ENCODE measurements at regions not wholly inside any gene's neighbourhood (a gene's known extent, or its start where the extent isn't known, plus 50 kb on each side); places are given as distances from the start of the nearest gene placed in this dataset.

DNA sequence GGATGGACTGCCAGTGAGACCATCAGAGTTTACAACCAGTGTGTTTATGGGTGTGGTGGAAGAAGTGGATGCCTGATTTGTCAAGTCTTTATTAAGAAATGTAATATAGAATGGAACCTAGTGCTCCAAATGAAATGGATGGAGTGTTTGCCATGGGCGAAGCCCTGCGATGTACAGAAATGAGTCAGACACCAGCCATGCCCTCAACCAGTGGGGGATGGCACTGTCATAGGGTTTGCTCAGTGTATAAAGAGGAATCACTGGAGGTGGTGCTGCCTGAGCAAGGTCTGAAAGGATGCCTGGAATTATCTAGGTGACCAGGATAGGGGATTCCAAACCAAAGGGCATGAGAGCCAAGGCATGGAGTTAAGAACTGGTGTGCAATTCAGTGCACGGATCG is 120.9 kb upstream of the MTNR1B start:
- H3K4me3 ChIP-seq (ENCODE audit: low read length in 2 of 2): no peak overlapping the region
- no peak overlapping the region for H3K9ac ChIP-seq (ENCODE audit: low read depth in 1 of 2, low read length in 2 of 2)
- H3K4me1 ChIP-seq (ENCODE audit: control insufficient read depth in 2 of 2, insufficient read depth in 2 of 2, low read length in 2 of 2): peaks cover 45 to 48% of the 10 kb centered on the region in 2 donors
- no peaks in the 10 kb centered on the region for H3K9me3 ChIP-seq (ENCODE audit: control insufficient read depth in 2 of 2, low read length in 2 of 2)
- H3K27me3 ChIP-seq (ENCODE audit: control insufficient read depth in 2 of 2, insufficient read depth in 2 of 2, low read length in 2 of 2): no peaks in the 10 kb centered on the region
- H3K27ac ChIP-seq (ENCODE audit: low read depth in 2 of 2, low read length in 2 of 2): no peak overlapping the region
- no peaks in the 10 kb centered on the region for H3K36me3 ChIP-seq (ENCODE audit: control insufficient read depth in 2 of 2, insufficient read depth in 2 of 2, low read length in 2 of 2)

DNA sequence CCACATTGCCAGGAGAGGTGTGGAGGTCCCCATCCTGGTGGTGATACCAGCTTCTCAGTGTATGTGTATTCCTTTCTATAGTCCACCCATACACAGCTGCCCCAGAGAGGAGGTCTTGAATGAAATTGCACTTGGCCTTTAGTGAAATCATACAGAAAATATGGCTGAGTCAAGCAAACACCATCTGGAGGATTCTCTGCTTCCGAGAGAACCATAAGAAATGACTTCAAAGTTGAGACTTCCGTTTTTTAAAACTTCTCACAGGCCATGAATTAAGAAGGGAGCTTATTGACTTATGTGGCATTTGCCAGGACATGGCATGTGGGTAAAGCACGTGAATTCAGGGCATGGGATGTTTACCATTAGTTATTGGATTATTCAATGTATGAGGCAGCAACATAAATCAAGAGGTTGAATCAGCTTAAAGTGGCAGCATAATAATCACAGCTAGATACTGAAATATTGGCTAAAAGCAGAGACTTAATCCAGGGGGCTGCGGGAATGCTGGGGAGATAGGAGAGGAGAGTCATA is 119.1 kb upstream of the MTNR1B start:
- no peak overlapping the region for H3K27ac ChIP-seq (ENCODE audit: low read depth in 2 of 2, low read length in 2 of 2)
- H3K4me1 ChIP-seq (ENCODE audit: control insufficient read depth in 2 of 2, insufficient read depth in 2 of 2, low read length in 2 of 2): peaks cover 30 to 33% of the 10 kb centered on the region in 2 donors
- H3K36me3 ChIP-seq (ENCODE audit: control insufficient read depth in 2 of 2, insufficient read depth in 2 of 2, low read length in 2 of 2): no peaks in the 10 kb centered on the region
- no peaks in the 10 kb centered on the region for H3K27me3 ChIP-seq (ENCODE audit: control insufficient read depth in 2 of 2, insufficient read depth in 2 of 2, low read length in 2 of 2)
- H3K4me3 ChIP-seq (ENCODE audit: low read length in 2 of 2): no peak overlapping the region
- H3K9me3 ChIP-seq (ENCODE audit: control insufficient read depth in 2 of 2, low read length in 2 of 2): no peaks in the 10 kb centered on the region
- H3K9ac ChIP-seq (ENCODE audit: low read depth in 1 of 2, low read length in 2 of 2): no peak overlapping the region

DNA sequence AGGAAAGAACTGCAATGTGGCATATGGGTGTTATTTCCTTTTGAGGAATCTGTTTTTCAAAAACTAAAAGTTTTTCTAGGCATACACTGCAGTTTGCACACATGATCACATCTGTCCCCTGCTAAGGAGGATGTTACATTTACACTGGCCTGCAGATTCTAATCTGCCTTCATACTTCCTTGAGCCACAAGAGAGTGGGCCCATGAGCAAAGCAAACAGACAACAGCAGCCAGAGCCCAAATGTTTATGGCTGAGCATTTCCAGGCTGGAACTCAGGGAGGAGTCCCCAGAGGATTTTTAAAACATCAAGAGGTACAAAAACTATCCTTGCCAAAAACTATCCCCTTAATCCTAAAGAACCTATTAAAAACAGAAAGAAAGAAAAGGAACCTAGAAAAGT is 117.2 kb upstream of the MTNR1B start:
- Histone ChIP-seq H3K27me3 (ENCODE audit: control insufficient read depth in 2 of 2, insufficient read depth in 2 of 2, low read length in 2 of 2) (no peaks in the 10 kb centered on the region), H3K9ac (ENCODE audit: low read depth in 1 of 2, low read length in 2 of 2) (no peak overlapping the region), H3K9me3 (ENCODE audit: control insufficient read depth in 2 of 2, low read length in 2 of 2) (no peaks in the 10 kb centered on the region), H3K4me1 (ENCODE audit: control insufficient read depth in 2 of 2, insufficient read depth in 2 of 2, low read length in 2 of 2) (peaks cover 19 to 20% of the 10 kb centered on the region in 2 donors), H3K4me3 (ENCODE audit: low read length in 2 of 2) (no peak overlapping the region), H3K27ac (ENCODE audit: low read depth in 2 of 2, low read length in 2 of 2) (no peak overlapping the region), H3K36me3 (ENCODE audit: control insufficient read depth in 2 of 2, insufficient read depth in 2 of 2, low read length in 2 of 2) (no peaks in the 10 kb centered on the region)

DNA sequence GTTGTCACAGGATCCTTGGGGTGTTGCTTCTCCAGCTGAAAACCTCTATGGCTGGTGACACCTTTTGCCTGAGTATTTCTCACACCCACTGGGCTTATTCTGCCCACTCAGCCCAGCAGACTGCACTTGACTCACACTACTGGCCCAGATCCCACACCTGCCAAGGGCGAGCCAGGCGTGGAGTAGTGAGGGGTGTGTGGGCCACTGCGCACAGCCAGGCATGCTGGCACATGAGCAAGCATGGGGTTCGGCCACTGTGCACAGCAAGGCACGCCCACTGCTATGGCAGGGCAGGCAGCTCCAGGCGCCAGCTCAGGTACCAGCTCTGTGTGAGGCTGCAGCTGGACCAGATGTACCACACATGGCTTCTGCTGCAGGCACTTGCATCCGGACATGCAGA is 116.5 kb upstream of the MTNR1B start:
- Histone ChIP-seq H3K9ac (ENCODE audit: low read depth in 1 of 2, low read length in 2 of 2) (no peak overlapping the region), H3K27ac (ENCODE audit: low read depth in 2 of 2, low read length in 2 of 2) (no peak overlapping the region), H3K4me3 (ENCODE audit: low read length in 2 of 2) (no peak overlapping the region), H3K36me3 (ENCODE audit: control insufficient read depth in 2 of 2, insufficient read depth in 2 of 2, low read length in 2 of 2) (no peaks in the 10 kb centered on the region), H3K27me3 (ENCODE audit: control insufficient read depth in 2 of 2, insufficient read depth in 2 of 2, low read length in 2 of 2) (no peaks in the 10 kb centered on the region), H3K4me1 (ENCODE audit: control insufficient read depth in 2 of 2, insufficient read depth in 2 of 2, low read length in 2 of 2) (peaks cover 12% of the 10 kb centered on the region in 2 donors), H3K9me3 (ENCODE audit: control insufficient read depth in 2 of 2, low read length in 2 of 2) (no peaks in the 10 kb centered on the region)

DNA sequence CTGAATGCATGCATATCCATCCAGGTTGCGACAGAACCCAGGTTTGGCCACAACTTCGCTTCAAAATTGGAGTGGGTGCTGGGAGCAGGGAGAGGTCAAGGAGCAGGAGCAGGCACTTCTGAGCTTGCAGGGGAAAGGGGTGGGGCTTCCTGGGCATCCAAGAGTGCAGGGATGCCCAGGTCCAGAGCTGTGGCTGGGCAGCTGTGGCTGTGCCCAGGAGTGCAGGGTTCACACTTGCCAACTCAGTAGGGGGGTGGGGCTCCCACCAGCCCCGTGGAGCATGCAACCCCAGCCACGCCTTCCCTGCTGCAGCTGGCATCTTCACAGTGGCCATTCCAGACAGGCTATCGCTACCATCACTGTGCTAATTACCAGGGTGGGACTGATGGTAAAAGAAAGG is 115.3 kb upstream of the MTNR1B start:
- Histone ChIP-seq H3K9ac (ENCODE audit: low read depth in 1 of 2, low read length in 2 of 2) (no peak overlapping the region), H3K27ac (ENCODE audit: low read depth in 2 of 2, low read length in 2 of 2) (no peak overlapping the region), H3K9me3 (ENCODE audit: control insufficient read depth in 2 of 2, low read length in 2 of 2) (no peaks in the 10 kb centered on the region), H3K27me3 (ENCODE audit: control insufficient read depth in 2 of 2, insufficient read depth in 2 of 2, low read length in 2 of 2) (no peaks in the 10 kb centered on the region), H3K36me3 (ENCODE audit: control insufficient read depth in 2 of 2, insufficient read depth in 2 of 2, low read length in 2 of 2) (no peaks in the 10 kb centered on the region), H3K4me3 (ENCODE audit: low read length in 2 of 2) (no peak overlapping the region), H3K4me1 (ENCODE audit: control insufficient read depth in 2 of 2, insufficient read depth in 2 of 2, low read length in 2 of 2) (peaks cover 7 to 12% of the 10 kb centered on the region in 2 donors)

DNA sequence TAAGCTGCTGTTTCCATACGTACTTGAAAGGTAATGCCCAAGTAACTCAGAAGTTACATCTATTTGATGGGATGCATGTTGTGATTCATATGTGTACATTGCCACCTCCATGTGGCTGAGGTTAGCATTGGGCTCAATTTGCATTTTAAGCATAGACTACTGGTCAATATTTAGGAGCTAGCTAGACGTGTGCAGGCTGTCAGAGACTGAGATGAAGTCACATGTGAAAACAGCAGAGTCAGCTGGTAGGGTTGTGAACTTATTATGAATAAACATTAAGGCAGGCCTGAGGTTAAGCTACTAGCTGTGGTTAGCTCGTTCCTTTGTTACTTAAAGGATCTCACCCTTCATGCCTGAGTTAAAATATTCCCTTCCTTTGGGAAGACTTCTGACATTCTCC is 114.5 kb upstream of the MTNR1B start:
- Histone ChIP-seq H3K9ac (ENCODE audit: low read depth in 1 of 2, low read length in 2 of 2) (no peak overlapping the region), H3K27ac (ENCODE audit: low read depth in 2 of 2, low read length in 2 of 2) (no peak overlapping the region), H3K9me3 (ENCODE audit: control insufficient read depth in 2 of 2, low read length in 2 of 2) (no peaks in the 10 kb centered on the region), H3K27me3 (ENCODE audit: control insufficient read depth in 2 of 2, insufficient read depth in 2 of 2, low read length in 2 of 2) (no peaks in the 10 kb centered on the region), H3K4me1 (ENCODE audit: control insufficient read depth in 2 of 2, insufficient read depth in 2 of 2, low read length in 2 of 2) (peaks cover 5 to 12% of the 10 kb centered on the region in 2 donors), H3K36me3 (ENCODE audit: control insufficient read depth in 2 of 2, insufficient read depth in 2 of 2, low read length in 2 of 2) (no peaks in the 10 kb centered on the region), H3K4me3 (ENCODE audit: low read length in 2 of 2) (no peak overlapping the region)

DNA sequence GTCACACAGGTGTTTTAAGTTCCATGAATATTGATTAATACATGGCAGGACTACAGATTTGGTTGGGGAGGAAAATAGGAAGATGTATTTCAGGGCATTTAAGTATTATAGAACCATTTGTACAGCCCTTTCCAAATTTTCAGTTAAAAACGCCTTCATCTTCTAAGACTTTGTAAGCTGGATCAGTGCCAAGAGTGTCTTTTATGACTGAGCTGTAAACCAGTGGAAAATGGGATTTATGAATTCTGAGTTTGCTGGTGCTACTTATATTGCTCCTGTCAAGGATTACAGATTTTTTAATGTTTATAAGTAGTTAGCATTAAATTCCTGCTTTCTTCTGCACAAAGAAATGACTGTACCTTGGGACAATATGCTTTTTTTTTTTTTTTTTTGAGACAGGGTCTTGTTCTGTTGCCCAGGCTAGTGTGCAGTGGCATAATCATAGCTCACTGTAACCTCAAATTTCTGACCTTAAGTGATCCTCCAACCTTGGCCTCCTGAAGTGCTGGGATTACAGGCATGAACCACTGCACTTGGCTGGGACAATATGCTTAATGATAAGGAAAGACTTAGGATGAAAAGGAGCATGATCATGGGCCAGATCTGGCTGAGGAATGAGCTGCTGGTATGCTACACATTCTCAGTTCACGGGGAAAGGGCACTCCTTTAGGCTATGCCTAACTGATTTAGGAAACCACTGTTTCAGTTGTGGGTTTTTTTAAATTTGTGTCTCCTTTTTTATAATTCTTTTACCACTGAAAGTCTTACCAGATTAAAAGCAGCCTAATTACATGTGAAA is 113.6 kb upstream of the MTNR1B start:
- no peak overlapping the region for H3K9ac ChIP-seq (ENCODE audit: low read depth in 1 of 2, low read length in 2 of 2)
- no peaks in the 10 kb centered on the region for H3K27me3 ChIP-seq (ENCODE audit: control insufficient read depth in 2 of 2, insufficient read depth in 2 of 2, low read length in 2 of 2)
- H3K27ac ChIP-seq (ENCODE audit: low read depth in 2 of 2, low read length in 2 of 2): no peak overlapping the region
- no peaks in the 10 kb centered on the region for H3K36me3 ChIP-seq (ENCODE audit: control insufficient read depth in 2 of 2, insufficient read depth in 2 of 2, low read length in 2 of 2)
- no peak overlapping the region for H3K4me3 ChIP-seq (ENCODE audit: low read length in 2 of 2)
- peaks cover 5 to 12% of the 10 kb centered on the region in 2 donors for H3K4me1 ChIP-seq (ENCODE audit: control insufficient read depth in 2 of 2, insufficient read depth in 2 of 2, low read length in 2 of 2)
- no peaks in the 10 kb centered on the region for H3K9me3 ChIP-seq (ENCODE audit: control insufficient read depth in 2 of 2, low read length in 2 of 2)

DNA sequence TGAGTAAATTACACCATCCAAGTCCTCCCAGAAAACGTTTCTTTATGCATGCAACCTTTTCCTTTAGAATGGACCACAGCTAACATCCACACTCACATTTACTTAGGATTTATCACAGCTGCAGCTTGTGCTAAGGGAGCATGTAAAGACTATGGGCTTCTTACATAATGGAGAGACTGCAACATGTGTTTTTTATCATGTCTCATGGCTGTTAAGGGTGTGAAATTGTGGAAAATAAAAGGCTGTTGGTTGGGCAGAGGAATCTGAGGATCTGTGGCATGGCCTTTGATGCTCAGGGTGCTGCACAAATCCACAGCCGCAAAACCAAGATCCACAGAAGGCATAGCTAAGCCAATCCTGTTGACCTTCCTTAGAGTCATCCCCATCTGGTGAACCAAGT is 112.0 kb upstream of the MTNR1B start:
- H3K27me3 ChIP-seq (ENCODE audit: control insufficient read depth in 2 of 2, insufficient read depth in 2 of 2, low read length in 2 of 2): no peaks in the 10 kb centered on the region
- peaks cover 5 to 12% of the 10 kb centered on the region in 2 donors for H3K4me1 ChIP-seq (ENCODE audit: control insufficient read depth in 2 of 2, insufficient read depth in 2 of 2, low read length in 2 of 2)
- H3K9me3 ChIP-seq (ENCODE audit: control insufficient read depth in 2 of 2, low read length in 2 of 2): no peaks in the 10 kb centered on the region

DNA sequence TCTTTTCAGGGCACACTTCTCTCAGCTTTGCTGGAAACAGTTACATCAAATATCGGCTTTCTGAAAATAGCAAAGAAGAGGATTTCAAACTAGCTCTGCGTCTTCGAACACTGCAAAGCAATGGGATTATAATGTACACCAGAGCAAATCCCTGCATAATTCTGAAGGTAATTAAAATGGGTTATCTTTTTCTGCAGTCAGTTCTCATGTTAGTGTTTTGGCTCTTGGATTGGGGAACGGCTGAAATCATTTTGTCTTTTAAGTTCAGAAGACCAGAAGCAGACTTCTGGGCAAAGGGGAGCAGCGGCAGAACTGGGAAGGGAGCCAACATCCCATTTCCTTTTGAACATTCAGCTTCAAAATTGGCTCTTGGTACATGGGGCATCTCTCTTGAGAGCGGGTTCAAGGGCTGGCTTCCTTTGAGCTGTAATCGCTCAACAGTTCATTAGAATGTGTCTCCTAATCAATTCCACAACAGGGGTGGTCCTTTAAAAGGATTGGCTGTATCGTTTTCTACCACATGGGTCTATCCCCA is 110.2 kb upstream of the MTNR1B start:
- no peak overlapping the region for H3K9ac ChIP-seq (ENCODE audit: low read depth in 1 of 2, low read length in 2 of 2)
- no peaks in the 10 kb centered on the region for H3K9me3 ChIP-seq (ENCODE audit: control insufficient read depth in 2 of 2, low read length in 2 of 2)
- no peaks in the 10 kb centered on the region for H3K36me3 ChIP-seq (ENCODE audit: control insufficient read depth in 2 of 2, insufficient read depth in 2 of 2, low read length in 2 of 2)
- peaks cover 0 to 6% of the 10 kb centered on the region in 2 donors for H3K4me1 ChIP-seq (ENCODE audit: control insufficient read depth in 2 of 2, insufficient read depth in 2 of 2, low read length in 2 of 2)
- H3K27me3 ChIP-seq (ENCODE audit: control insufficient read depth in 2 of 2, insufficient read depth in 2 of 2, low read length in 2 of 2): no peaks in the 10 kb centered on the region
- no peak overlapping the region for H3K27ac ChIP-seq (ENCODE audit: low read depth in 2 of 2, low read length in 2 of 2)
- no peak overlapping the region for H3K4me3 ChIP-seq (ENCODE audit: low read length in 2 of 2)

More for the DNA sequence above, 112.0 kb upstream of the MTNR1B start:
- no peak overlapping the region for H3K4me3 ChIP-seq (ENCODE audit: low read length in 2 of 2)
- no peaks in the 10 kb centered on the region for H3K36me3 ChIP-seq (ENCODE audit: control insufficient read depth in 2 of 2, insufficient read depth in 2 of 2, low read length in 2 of 2)
- no peak overlapping the region for H3K9ac ChIP-seq (ENCODE audit: low read depth in 1 of 2, low read length in 2 of 2)
- no peak overlapping the region for H3K27ac ChIP-seq (ENCODE audit: low read depth in 2 of 2, low read length in 2 of 2)

DNA sequence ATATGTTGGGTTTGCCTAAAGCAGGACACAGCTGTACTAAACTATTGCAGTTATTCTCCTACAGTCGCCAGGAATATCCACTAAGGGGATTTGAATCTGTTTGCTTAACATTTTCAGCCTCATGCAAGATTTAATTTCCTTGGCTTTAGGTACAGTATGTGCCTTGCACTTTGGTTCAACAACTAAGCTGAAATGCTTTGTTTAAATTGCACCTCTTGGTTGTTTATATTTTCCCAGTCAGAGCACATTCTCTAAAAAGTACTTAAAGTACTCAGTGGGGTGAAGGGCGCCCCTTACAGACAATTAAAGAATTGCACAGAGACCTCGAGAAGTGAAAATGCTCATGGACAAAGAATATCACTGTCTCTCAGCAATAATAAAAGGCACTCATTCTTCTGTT is 107.8 kb upstream of the MTNR1B start:
- Histone ChIP-seq H3K27me3 (ENCODE audit: control insufficient read depth in 2 of 2, insufficient read depth in 2 of 2, low read length in 2 of 2) (no peaks in the 10 kb centered on the region), H3K4me3 (ENCODE audit: low read length in 2 of 2) (no peak overlapping the region), H3K27ac (ENCODE audit: low read depth in 2 of 2, low read length in 2 of 2) (no peak overlapping the region), H3K4me1 (ENCODE audit: control insufficient read depth in 2 of 2, insufficient read depth in 2 of 2, low read length in 2 of 2) (no peaks in the 10 kb centered on the region), H3K36me3 (ENCODE audit: control insufficient read depth in 2 of 2, insufficient read depth in 2 of 2, low read length in 2 of 2) (no peaks in the 10 kb centered on the region), H3K9me3 (ENCODE audit: control insufficient read depth in 2 of 2, low read length in 2 of 2) (no peaks in the 10 kb centered on the region), H3K9ac (ENCODE audit: low read depth in 1 of 2, low read length in 2 of 2) (no peak overlapping the region)
